Activated CD4-positive, alpha-beta T cell treated with anti-CD3 and anti-CD28 coated beads, Interleukin-2, Interleukin-4, amounts not matched to agents 100 ng/mL and 50 ng/mL, durations not matched to agents 16 hours and 8 hours (primary cell): ENCODE measurements at regions not wholly inside any gene's neighbourhood (a gene's known extent, or its start where the extent isn't known, plus 50 kb on each side); places are given as distances from the start of the nearest gene placed in this dataset.

Experiments used
- DNase-seq: peaks from one replicate; pipeline ENCODE4 v3.0.0-alpha.2; 2020; ENCODE audit warnings: low spot score

- DNase-seq = no peak
Measured at GRCh38 chr1:14039582-14040430, 339.8 kb downstream of the PRDM2 start.

GRCh38 chr1:14049965-14050364 is 350.0 kb downstream of the PRDM2 start:
- DNase-seq = no peak

DNA sequence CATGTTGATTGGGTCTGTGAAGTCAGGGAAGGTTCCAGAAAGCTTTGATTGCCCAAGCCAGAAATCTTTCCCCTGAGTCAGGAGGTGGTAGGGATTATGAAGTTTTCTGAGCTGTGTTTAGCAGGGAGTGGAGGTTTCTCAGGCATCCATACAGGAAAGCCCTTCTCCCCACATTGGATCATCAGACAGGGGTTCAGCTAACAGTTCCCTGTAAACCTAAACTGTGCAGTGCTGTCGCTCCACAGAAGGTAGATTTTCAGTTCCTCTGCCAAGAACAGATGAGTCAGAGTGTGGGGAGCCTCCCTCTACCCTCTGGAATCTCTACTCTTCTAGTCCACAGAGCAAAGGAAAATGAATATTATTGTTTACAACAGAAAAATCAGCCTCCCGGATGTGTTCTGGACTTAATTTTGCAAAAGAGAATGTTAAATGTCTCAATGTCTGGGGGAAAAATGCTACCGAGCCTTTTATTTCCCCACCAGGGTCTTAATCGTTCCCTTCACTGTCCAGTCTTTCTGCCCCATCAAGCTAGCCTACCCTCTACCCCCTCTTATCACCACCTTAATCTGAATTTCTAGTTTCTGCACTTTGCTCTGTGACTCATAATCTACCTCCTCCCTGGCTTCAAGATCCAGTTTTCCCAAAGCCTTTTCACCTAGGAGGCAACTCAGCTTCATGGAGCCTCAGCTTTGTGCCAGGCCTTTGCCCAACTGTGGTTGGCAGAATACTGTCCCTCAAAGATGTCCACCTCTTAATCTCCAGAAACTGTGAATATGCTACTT is 355.6 kb downstream of the PRDM2 start:
- no peak for DNase-seq

DNA sequence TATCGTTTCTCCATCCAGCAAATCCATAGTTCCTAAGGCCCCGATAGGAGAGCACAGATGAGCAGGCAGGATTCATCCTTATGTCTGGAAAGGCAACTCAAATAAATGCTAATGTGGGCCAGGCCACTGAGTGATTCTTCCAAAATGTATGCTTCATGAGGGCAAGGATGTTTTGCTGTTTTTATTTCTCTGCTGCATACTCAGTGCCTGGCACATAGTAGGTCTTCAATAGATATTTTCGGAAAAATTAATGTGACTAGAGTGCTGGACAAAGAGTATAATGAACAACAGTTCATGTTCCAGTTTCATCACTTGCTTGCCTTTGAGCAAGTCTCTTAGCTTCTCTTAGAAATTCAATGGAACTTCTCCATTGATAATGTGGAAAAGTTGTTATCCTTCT is 357.7 kb downstream of the PRDM2 start:
- no peak for DNase-seq

- no peak for DNase-seq
Measured at GRCh38 chr1:14061204-14061603, 361.2 kb downstream of the PRDM2 start.

DNA sequence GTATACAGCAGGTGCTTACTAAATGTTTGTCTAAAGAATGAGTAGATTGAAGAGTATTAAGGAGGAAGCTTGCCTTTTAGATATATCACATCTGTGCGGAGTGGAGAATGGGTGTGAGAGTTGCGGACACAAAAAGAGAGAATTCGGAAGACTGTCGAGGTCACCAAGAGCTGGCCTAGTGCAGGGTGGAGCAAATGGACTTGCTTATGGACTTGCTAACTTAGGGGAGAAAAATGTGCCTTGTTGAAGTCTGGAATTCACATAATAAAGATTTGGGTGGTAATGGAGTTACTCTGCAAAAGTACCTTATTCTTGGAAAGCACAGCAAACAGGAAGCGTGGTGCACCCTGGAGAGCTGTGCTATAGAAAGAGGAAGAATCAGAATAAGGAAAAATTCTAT is 361.7 kb downstream of the PRDM2 start:
- DNase-seq = no peak

DNA sequence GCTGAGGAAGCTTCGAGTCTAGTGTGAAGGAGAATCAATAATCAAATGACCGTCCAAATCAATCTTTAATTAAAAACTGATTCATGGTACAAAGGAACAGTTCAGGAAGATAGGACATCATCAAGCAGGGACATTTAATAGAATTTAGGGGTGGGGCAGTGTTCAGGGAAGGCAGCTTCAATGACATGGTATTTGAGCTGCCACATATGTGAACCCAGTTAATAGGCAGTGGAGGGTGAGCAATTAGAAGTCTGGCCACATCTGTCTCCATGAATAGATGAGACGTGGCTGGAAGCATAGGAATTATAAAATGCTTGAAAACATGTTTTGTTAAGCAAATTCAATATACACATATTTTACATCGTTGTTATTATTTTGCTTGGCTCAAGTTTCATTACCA is 362.7 kb downstream of the PRDM2 start:
- no peak for DNase-seq

- no peak for DNase-seq
Measured at GRCh38 chr1:14064649-14065442, 364.9 kb downstream of the PRDM2 start.

GRCh38 chr1:14065486-14065885 is 365.5 kb downstream of the PRDM2 start:
- DNase-seq = no peak

GRCh38 chr1:14067036-14067435 is 367.0 kb downstream of the PRDM2 start:
- DNase-seq = no peak

DNA sequence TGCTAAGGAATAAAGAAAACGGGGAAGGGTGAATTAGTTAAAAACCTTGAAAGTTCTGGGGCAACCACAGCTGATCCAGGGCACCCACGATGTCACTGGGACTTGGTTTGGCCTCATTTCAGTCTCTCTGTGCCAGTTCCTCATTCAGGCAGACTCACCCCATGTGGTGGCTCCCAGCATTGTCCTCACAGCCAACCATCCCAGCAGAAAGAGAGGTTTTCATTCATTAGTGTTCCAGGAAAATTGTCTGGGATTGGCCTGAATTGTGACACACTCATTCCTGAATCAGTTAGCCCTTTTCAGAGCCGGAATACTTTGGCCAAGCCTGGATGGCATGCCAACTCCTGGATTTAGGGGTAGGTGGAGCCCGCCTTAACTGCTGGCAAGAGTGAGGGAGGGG is 367.7 kb downstream of the PRDM2 start:
- DNase-seq = no peak

- no peak for DNase-seq
Measured at GRCh38 chr1:14071581-14071980, 371.6 kb downstream of the PRDM2 start.

- no peak for DNase-seq
Measured at GRCh38 chr1:14080653-14081052, 380.7 kb downstream of the PRDM2 start.

DNA sequence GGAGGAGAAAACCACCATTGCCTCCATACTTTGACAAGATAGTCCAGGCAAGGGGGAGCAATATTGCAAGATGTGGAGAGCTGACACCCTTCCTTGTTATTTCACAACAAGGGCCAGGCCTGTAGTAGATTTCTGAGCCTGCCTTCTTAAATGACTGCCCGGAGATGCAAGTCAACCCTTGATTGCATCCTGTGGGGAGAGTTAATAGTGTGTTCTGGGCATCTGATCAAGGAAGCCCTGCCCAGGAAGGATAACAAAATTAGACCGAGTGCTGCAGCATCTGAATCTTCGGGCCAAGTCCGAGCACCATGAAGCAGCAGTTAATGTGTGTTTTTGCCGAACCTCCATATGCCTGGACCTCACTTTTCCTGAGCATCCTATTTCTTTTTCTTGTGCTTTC is 382.3 kb downstream of the PRDM2 start:
- DNase-seq = no peak

DNA sequence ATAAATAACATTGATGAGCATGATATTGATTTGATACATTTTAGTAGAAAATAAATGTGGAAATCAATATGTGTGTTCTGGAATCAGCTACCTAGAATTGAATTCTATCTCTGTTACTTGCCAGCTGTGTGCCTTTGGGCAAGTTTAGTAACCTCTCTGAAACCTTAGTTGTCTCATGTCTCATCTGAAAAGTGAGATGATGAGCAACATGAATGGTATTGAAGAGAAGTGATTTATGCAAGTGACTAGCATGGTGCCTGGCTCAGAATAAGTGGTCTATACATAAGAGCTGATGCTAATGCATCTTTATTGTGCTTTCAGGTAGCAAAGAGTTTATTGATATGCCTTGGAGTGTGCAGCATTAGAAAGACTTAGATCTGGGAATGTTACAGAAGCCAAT is 383.3 kb downstream of the PRDM2 start:
- no peak for DNase-seq

GRCh38 chr1:14083706-14084105 is 383.7 kb downstream of the PRDM2 start:
- DNase-seq = no peak

GRCh38 chr1:14090062-14090461 is 390.1 kb downstream of the PRDM2 start:
- DNase-seq = no peak

DNA sequence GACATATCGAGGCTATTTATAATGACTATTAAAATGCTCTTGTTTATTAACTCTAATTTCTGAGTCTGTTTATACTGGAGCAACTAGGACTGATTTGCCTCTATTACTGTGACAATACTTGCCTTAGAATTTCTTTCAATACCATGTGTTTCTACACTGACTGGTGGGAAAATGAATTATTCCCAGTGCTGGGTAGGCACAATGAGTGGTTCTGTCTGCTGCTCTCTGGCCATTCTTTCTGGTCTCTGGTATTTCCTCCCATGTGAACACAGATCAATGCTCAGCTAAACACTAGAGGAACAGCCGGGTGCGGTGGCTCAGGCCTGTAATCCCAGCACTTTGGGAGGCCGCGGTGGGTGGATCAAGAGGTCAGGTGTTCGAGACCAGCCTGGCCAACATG is 390.5 kb downstream of the PRDM2 start:
- DNase-seq = no peak

DNA sequence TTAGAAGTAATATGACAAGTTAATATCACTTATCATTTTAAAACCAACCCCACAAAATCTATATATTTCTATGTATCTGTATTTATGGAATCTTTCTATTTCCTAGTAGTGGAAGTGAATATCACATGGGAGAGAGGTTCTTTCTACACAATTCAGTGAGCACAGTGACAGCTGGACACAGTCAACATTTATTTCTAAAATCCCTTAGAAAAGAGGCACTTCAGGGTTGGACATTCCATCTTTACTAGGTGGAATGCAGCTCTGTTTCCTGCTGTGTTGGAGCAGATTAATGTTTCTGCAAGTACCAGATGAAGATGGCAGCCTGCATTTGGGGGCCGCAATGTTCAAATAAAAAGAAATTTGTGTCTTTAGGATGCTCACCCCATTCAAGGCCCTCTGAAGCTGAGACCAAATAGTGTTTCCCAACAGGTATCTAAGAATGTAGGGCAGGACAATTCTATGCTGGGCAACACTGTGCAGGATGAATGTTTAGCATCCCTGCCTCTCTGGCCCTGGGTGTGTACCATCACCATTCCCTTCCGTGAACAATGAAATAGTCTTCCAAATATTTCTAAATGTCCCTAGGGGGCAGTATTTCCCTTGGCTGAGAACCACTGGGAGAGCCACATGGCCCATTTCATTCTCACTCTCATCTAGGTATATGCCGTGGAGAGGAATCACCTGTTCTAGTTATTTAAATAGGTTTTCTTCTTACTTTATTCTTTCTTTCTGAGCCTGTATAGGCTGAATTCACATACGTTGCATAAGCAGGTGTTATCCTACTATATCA is 394.8 kb downstream of the PRDM2 start:
- no peak for DNase-seq

- DNase-seq = no peak
Measured at GRCh38 chr1:14098294-14098913, 398.4 kb downstream of the PRDM2 start.

GRCh38 chr1:14100444-14100843 is 400.5 kb downstream of the PRDM2 start:
- no peak for DNase-seq
